PFSK-1 (cell line): ENCODE measurements at regions not wholly inside any gene's neighbourhood (a gene's known extent, or its start where the extent isn't known, plus 50 kb on each side); places are given as distances from the start of the nearest gene placed in this dataset.

Experiments used
- FOXP2 ChIP-seq: optimal IDR thresholded peaks from 2 replicates; pipeline ENCODE3; 2011; ENCODE audit warnings: borderline replicate concordance, control low read depth, inconsistent platforms; ENCODE audit not compliant: insufficient read depth; ENCODE audit errors: extremely low read length, extremely low read depth
- POLR2AphosphoS5 ChIP-seq: IDR thresholded peaks from 2 replicates; pipeline ENCODE4 v1.6.1; 2012; ENCODE audit warnings: low read depth, mild to moderate bottlenecking, control low read depth, low read length, moderate library complexity
- REST ChIP-seq, 2 experiments: IDR thresholded peaks; 2 replicates each; pipeline versions ENCODE4 v1.6.1 to v1.8.0; 2011 to 2012; ENCODE audit warnings: low read depth in 2 of 2, low read length in 2 of 2, control low read depth in 1 of 2, inconsistent platforms in 1 of 2, mild to moderate bottlenecking in 1 of 2, moderate library complexity in 1 of 2; ENCODE audit not compliant: insufficient read depth in 1 of 2
- SIN3A ChIP-seq: IDR thresholded peaks from 2 replicates; pipeline ENCODE4 v1.6.1; 2012; ENCODE audit warnings: mild to moderate bottlenecking, low read length, moderate library complexity, borderline replicate concordance; ENCODE audit not compliant: insufficient read depth
- TAF1 ChIP-seq: IDR thresholded peaks from 2 replicates; pipeline ENCODE4 v1.6.1; 2012; ENCODE audit warnings: low read length, control low read depth, borderline replicate concordance; ENCODE audit not compliant: insufficient read depth

GRCh38 chr2:103963146-103963725 is 890.7 kb upstream of the POU3F3 start:
- TF ChIP-seq FOXP2 (no peak), SIN3A (no peak), REST (IDR thresholded peaks at IDR 0.05; ENCODE audit: insufficient read depth in 1 of 2, low read depth in 2 of 2, low read length in 2 of 2) (no peak), POLR2AphosphoS5 (no peak), TAF1 (no peak)

- no peak for TF ChIP-seq FOXP2
These were observed 876.7 kb upstream of the POU3F3 start for GRCh38 chr2:103977241-103977640.

- TF ChIP-seq REST (IDR thresholded peaks at IDR 0.05; ENCODE audit: insufficient read depth in 1 of 2, low read depth in 2 of 2, low read length in 2 of 2) (no peak), POLR2AphosphoS5 (no peak), SIN3A (no peak), TAF1 (no peak), FOXP2 (no peak)
These were observed 876.2 kb upstream of the POU3F3 start for GRCh38 chr2:103977668-103978067.

- TF ChIP-seq FOXP2 = no peak
- TF ChIP-seq REST (IDR thresholded peaks at IDR 0.05; ENCODE audit: insufficient read depth in 1 of 2, low read depth in 2 of 2, low read length in 2 of 2) = no peak
- no peak for TF ChIP-seq POLR2AphosphoS5
- no peak for TF ChIP-seq TAF1
- no peak for TF ChIP-seq SIN3A
These were observed 873.5 kb upstream of the POU3F3 start for GRCh38 chr2:103980401-103980800.

GRCh38 chr2:103982691-103983090 is 871.2 kb upstream of the POU3F3 start:
- no peak; the same call in 1 of the 2 replicates for TF ChIP-seq POLR2AphosphoS5
- no peak for TF ChIP-seq FOXP2
- TF ChIP-seq REST (IDR thresholded peaks at IDR 0.05; ENCODE audit: insufficient read depth in 1 of 2, low read depth in 2 of 2, low read length in 2 of 2) = no peak
- TF ChIP-seq TAF1 = no peak
- TF ChIP-seq SIN3A = no peak
